ENCODE measurements at regions not wholly inside any gene's neighbourhood (a gene's known extent, or its start where the extent isn't known, plus 50 kb on each side); places are given as distances from the start of the nearest gene placed in this dataset.

DNA sequence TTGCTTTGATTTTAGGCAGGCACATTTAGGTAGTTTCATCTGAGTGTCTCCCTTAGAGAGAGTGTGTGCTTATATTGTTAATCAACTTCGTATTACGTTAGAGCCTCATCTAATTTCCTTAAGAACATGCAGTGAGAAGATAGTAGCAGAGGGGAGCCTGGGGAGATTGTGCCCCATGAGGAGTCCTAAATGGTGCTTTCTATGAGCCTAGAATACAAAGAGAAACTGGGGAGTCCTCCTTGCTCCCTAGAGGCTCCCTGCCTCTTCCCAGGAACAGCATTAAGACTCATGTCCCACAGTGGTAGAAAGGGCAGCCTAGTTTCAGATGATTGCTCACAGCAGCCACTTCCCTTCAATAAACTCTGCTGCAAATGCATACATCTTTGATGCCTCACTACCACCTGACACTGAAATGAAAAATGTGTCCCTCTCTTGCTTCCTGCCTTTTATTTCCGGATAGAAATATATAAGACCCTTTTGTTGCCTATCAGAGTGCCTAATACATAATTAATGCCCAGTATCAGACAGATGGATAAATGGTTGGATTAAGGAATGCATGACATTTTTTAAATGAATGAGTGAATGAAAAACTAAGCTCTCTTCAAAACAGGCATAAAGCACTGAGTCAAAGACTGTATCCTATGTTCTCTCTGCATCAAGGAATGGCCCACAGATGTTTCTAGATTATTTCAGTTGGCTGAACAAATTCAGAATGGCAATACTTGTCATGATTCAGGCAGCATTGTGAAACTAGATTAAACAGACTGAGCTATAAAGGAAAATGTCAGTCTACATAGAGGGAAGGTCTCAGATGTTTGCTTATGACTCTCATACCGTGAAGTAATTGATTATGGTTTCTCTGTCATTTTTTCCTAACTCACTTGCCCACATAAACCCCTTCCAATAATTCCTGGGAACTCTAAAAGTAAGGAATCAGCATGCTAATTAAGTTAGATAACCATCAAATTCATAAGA is 362.1 kb downstream of the LRRC3B start:
- H3K4me3 Mint-ChIP-seq: no peak overlapping the region
- DNase-seq: no peak
- Histone ChIP-seq H2AFZ (ENCODE audit: insufficient read depth, low read depth, low read length, poor library complexity, severe bottlenecking) (no peak overlapping the region), H4K20me1 (ENCODE audit: insufficient read depth, low read length) (no peaks in the 10 kb centered on the region), H3K27ac (ENCODE audit: low read depth in 1 of 2, low read length in 2 of 2) (no peak overlapping the region), H3K9me3 (replicated peaks in 1 of 2; ENCODE audit: control insufficient read depth in 1 of 2, insufficient read depth in 1 of 2, low read length in 2 of 2) (peaks cover 0 to 10% of the 10 kb centered on the region in 2 donors), H3K36me3 (replicated peaks in 1 of 2; ENCODE audit: control insufficient read depth in 1 of 2, insufficient read depth in 2 of 2, low read length in 2 of 2) (no peaks in the 10 kb centered on the region), H3K4me2 (replicated peaks; ENCODE audit: extremely low read depth, low read length, poor library complexity, severe bottlenecking) (no peak overlapping the region), H3K4me3 (replicated peaks in 1 of 3; ENCODE audit: low read depth in 2 of 3, low read length in 3 of 3) (no peak overlapping the region), H3K4me1 (ENCODE audit: control insufficient read depth in 1 of 2, insufficient read depth in 2 of 2, low read length in 2 of 2) (no peaks in the 10 kb centered on the region), H3K27me3 (ENCODE audit: control insufficient read depth in 2 of 2, insufficient read depth in 2 of 2, low read length in 2 of 2) (no peaks in the 10 kb centered on the region), H3K9ac (ENCODE audit: insufficient read depth, low read length, poor library complexity, severe bottlenecking) (no peak overlapping the region), H3K79me2 (ENCODE audit: insufficient read depth, low read length) (no peaks in the 10 kb centered on the region)
- H3K27ac Mint-ChIP-seq: no peak overlapping the region
- H3K27me3 Mint-ChIP-seq (ENCODE audit: low read depth in 3 of 3): no peaks in the 10 kb centered on the region
- TF ChIP-seq, protein P1, sequence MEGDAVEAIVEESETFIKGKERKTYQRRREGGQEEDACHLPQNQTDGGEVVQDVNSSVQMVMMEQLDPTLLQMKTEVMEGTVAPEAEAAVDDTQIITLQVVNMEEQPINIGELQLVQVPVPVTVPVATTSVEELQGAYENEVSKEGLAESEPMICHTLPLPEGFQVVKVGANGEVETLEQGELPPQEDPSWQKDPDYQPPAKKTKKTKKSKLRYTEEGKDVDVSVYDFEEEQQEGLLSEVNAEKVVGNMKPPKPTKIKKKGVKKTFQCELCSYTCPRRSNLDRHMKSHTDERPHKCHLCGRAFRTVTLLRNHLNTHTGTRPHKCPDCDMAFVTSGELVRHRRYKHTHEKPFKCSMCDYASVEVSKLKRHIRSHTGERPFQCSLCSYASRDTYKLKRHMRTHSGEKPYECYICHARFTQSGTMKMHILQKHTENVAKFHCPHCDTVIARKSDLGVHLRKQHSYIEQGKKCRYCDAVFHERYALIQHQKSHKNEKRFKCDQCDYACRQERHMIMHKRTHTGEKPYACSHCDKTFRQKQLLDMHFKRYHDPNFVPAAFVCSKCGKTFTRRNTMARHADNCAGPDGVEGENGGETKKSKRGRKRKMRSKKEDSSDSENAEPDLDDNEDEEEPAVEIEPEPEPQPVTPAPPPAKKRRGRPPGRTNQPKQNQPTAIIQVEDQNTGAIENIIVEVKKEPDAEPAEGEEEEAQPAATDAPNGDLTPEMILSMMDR (IDR thresholded peaks at IDR 0.05): no peak
- intact Hi-C loops (cut with micrococcal nuclease): no loop called here
- WGBS (ENCODE audit: insufficient coverage): 100% methylated on average over 1 of the region's 4 CpGs
- no peaks in the 10 kb centered on the region for H3K4me1 Mint-ChIP-seq
- peaks cover 0 to 6% (median 4%) of the 10 kb centered on the region in 7 donors for H3K9me3 Mint-ChIP-seq
- no peaks in the 10 kb centered on the region for H3K36me3 Mint-ChIP-seq

DNA sequence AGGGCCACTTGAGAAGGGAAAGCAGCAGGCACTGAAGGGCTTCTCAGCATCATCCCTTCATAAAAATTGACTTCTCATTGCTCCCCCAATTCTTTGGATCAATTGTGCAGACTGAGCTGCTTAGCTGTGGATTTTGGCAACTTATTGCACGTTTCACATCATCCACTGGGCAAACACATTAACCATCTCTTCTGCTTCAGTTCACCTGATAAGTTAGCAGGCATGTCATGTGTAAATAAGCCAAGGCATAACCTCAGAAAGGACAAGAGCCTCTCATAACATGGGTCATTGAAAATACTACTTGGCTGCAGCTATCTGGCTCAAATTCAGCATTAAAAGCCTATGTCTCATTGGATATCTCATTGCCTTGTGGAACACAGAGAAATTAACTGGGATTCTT is 366.5 kb downstream of the LRRC3B start:
- no peak overlapping the region for H3K4me3 Mint-ChIP-seq
- no peaks in the 10 kb centered on the region for H3K36me3 ChIP-seq (replicated peaks in 1 of 2; ENCODE audit: control insufficient read depth in 1 of 2, insufficient read depth in 2 of 2, low read length in 2 of 2)
- H3K4me3 ChIP-seq (replicated peaks in 1 of 3; ENCODE audit: low read depth in 2 of 3, low read length in 3 of 3): no peak overlapping the region
- no peaks in the 10 kb centered on the region for H3K27me3 ChIP-seq (ENCODE audit: control insufficient read depth in 2 of 2, insufficient read depth in 2 of 2, low read length in 2 of 2)
- WGBS (ENCODE audit: insufficient coverage): 71% methylated on average over 1 of the region's 1 CpG
- H3K4me1 ChIP-seq (ENCODE audit: control insufficient read depth in 1 of 2, insufficient read depth in 2 of 2, low read length in 2 of 2): no peaks in the 10 kb centered on the region
- no peak overlapping the region for H2AFZ ChIP-seq (ENCODE audit: insufficient read depth, low read depth, low read length, poor library complexity, severe bottlenecking)
- no peak overlapping the region for H3K4me2 ChIP-seq (replicated peaks; ENCODE audit: extremely low read depth, low read length, poor library complexity, severe bottlenecking)
- H3K4me1 Mint-ChIP-seq: no peaks in the 10 kb centered on the region
- DNase-seq: no peak
- intact Hi-C loops (cut with micrococcal nuclease): no loop called here
- H3K27ac ChIP-seq (ENCODE audit: low read depth in 1 of 2, low read length in 2 of 2): no peak overlapping the region
- no peaks in the 10 kb centered on the region for H3K79me2 ChIP-seq (ENCODE audit: insufficient read depth, low read length)
- H3K36me3 Mint-ChIP-seq: no peaks in the 10 kb centered on the region
- no peak overlapping the region for H3K9ac ChIP-seq (ENCODE audit: insufficient read depth, low read length, poor library complexity, severe bottlenecking)
- H3K9me3 Mint-ChIP-seq: peaks cover 0 to 17% (median 3%) of the 10 kb centered on the region in 7 donors
- no peaks in the 10 kb centered on the region for H4K20me1 ChIP-seq (ENCODE audit: insufficient read depth, low read length)
- TF ChIP-seq, protein P1 (IDR thresholded peaks at IDR 0.05): no peak
- peaks cover 0 to 1% (median 0%) of the 10 kb centered on the region in 3 donors for H3K27me3 Mint-ChIP-seq (ENCODE audit: low read depth in 3 of 3)
- peaks cover 0 to 10% of the 10 kb centered on the region in 2 donors for H3K9me3 ChIP-seq (replicated peaks in 1 of 2; ENCODE audit: control insufficient read depth in 1 of 2, insufficient read depth in 1 of 2, low read length in 2 of 2)
- no peak overlapping the region for H3K27ac Mint-ChIP-seq
